Prostate gland (tissue), 2 donors: ENCODE measurements at regions not wholly inside any gene's neighbourhood (a gene's known extent, or its start where the extent isn't known, plus 50 kb on each side); places are given as distances from the start of the nearest gene placed in this dataset.

ENCODE experiments used
- DNase-seq: peaks from one replicate; pipeline ENCODE4 v3.0.0-alpha.2; 2019; ENCODE audit warnings: low spot score
- H3K27ac ChIP-seq, 2 donors: fragments of 200-600 bp; sonication (generic); 2 replicates each; pipeline ENCODE4 v1.5.1; 2017 to 2019
- H3K27me3 ChIP-seq: fragments of 200-600 bp; sonication (generic); replicated peaks from 2 replicates; pipeline ENCODE4 v1.5.1; 2019; ENCODE audit not compliant: insufficient read depth
- H3K36me3 ChIP-seq, 2 donors: fragments of 200-600 bp; sonication (generic); 1 replicate in 1 of 2; 2 replicates in 1 of 2; pipeline versions ENCODE4 v1.5.1 to v1.8.1; 2017 to 2019
- H3K4me1 ChIP-seq: fragments of 200-600 bp; sonication (generic); replicated peaks from 2 replicates; pipeline ENCODE4 v1.5.1; 2019
- H3K4me3 ChIP-seq, 2 donors: fragments of 200-600 bp; sonication (generic); 2 replicates each; pipeline ENCODE4 v1.5.1; 2017 to 2019
- H3K9me3 ChIP-seq: fragments of 200-600 bp; sonication (generic); 2 replicates; pipeline ENCODE4 v1.5.1; 2017
- CTCF ChIP-seq, 4 experiments: fragments of 200-600 bp in 2 of 4; fragments of 450-650 bp in 2 of 4; sonication (generic) in 2 of 4; IDR thresholded peaks; 1 replicate in 3 of 4; 2 replicates in 1 of 4; pipeline ENCODE4 v1.5.1; 2016 to 2019; ENCODE audit warnings: antibody characterized with exemption in 4 of 4, mild to moderate bottlenecking in 2 of 4, moderate library complexity in 2 of 4
- POLR2A ChIP-seq: fragments of 450-650 bp; IDR thresholded peaks from one replicate; pipeline ENCODE4 v1.6.1; 2016; ENCODE audit warnings: antibody characterized with exemption, mild to moderate bottlenecking
- POLR2AphosphoS5 ChIP-seq: sonication (generic); formaldehyde crosslinking; IDR thresholded peaks from one replicate; pipeline ENCODE4 v1.6.1; 2017; ENCODE audit warnings: antibody characterized with exemption
- WGBS: methylation state at CpG from one replicate; pipeline ENCODE4 v1.1.5; 2018; 5-methylcytosine and 5-hydroxymethylcytosine counted together
- intact Hi-C: fragments of 100-400 bp; cut with DNase I; formaldehyde crosslinking; loops from one replicate; pipeline ENCODE4 v1.14.2; 2022

GRCh38 chr10:112026438-112026837 lies 157.1 kb downstream of the GPAM start:
- Histone ChIP-seq H3K9me3 (no peaks in the 10 kb centered on the region), H3K4me3 (no peak overlapping the region), H3K27ac (no peak overlapping the region), H3K27me3 (no peaks in the 10 kb centered on the region), H3K4me1 (no peaks in the 10 kb centered on the region), H3K36me3 (no peaks in the 10 kb centered on the region)
- DNase-seq, result no peak
- intact Hi-C loops, result no loop called here
- WGBS, result 79% methylated on average over 4 of the region's 4 CpGs
- no peak for TF ChIP-seq CTCF (IDR thresholded peaks at IDR 0.05)
- no peak for TF ChIP-seq POLR2AphosphoS5
- TF ChIP-seq POLR2A, result no peak

GRCh38 chr10:112027731-112028280 lies 155.8 kb downstream of the GPAM start:
- no peaks in the 10 kb centered on the region for H3K36me3 ChIP-seq
- no peak for DNase-seq
- TF ChIP-seq CTCF (IDR thresholded peaks at IDR 0.05) (no peak), POLR2A (no peak), POLR2AphosphoS5 (no peak)
- 59% methylated on average over 4 of the region's 4 CpGs for WGBS
- no peaks in the 10 kb centered on the region for H3K9me3 ChIP-seq
- H3K27me3 ChIP-seq, result no peaks in the 10 kb centered on the region
- no peak overlapping the region for H3K4me3 ChIP-seq
- no peaks in the 10 kb centered on the region for H3K4me1 ChIP-seq
- H3K27ac ChIP-seq, result no peak overlapping the region
- intact Hi-C loops, result no loop called here

- TF ChIP-seq POLR2AphosphoS5 (no peak), CTCF (IDR thresholded peaks at IDR 0.05) (no peak), POLR2A (no peak)
- DNase-seq, result no peak
- Histone ChIP-seq H3K27ac (no peak overlapping the region), H3K9me3 (no peaks in the 10 kb centered on the region), H3K36me3 (no peaks in the 10 kb centered on the region), H3K4me1 (no peaks in the 10 kb centered on the region), H3K27me3 (no peaks in the 10 kb centered on the region), H3K4me3 (no peak overlapping the region)
- intact Hi-C loops, result no loop called here
- 78% methylated on average over 2 of the region's 2 CpGs for WGBS
Measured at GRCh38 chr10:112030431-112030830, 153.1 kb downstream of the GPAM start.

GRCh38 chr10:112039823-112040222 lies 143.7 kb downstream of the GPAM start:
- Histone ChIP-seq H3K36me3 (no peaks in the 10 kb centered on the region), H3K27ac (no peak overlapping the region), H3K27me3 (no peaks in the 10 kb centered on the region), H3K9me3 (no peaks in the 10 kb centered on the region), H3K4me3 (no peak overlapping the region), H3K4me1 (no peaks in the 10 kb centered on the region)
- intact Hi-C loops, result no loop called here
- DNase-seq, result no peak
- no peak for TF ChIP-seq POLR2AphosphoS5
- 85% methylated on average over 3 of the region's 3 CpGs for WGBS

- H3K36me3 ChIP-seq, result no peaks in the 10 kb centered on the region
- H3K4me1 ChIP-seq, result no peaks in the 10 kb centered on the region
- intact Hi-C loops, result no loop called here
- WGBS, result 79% methylated on average over 3 of the region's 3 CpGs
- no peak for DNase-seq
- no peak overlapping the region for H3K4me3 ChIP-seq
- H3K9me3 ChIP-seq, result no peaks in the 10 kb centered on the region
- H3K27me3 ChIP-seq, result no peaks in the 10 kb centered on the region
- TF ChIP-seq POLR2A (no peak), POLR2AphosphoS5 (no peak), CTCF (IDR thresholded peaks at IDR 0.05) (no peak)
- no peak overlapping the region for H3K27ac ChIP-seq
Measured at GRCh38 chr10:112040696-112041095, 142.9 kb downstream of the GPAM start.
